Left lung (tissue), 4 donors: ENCODE measurements at regions not wholly inside any gene's neighbourhood (a gene's known extent, or its start where the extent isn't known, plus 50 kb on each side); places are given as distances from the start of the nearest gene placed in this dataset.

Source experiments
- ATAC-seq: fragments of 200-7000 bp; cut with Tn5 transposase; one replicate; pipeline ENCODE4 v1.9.1; 2020; ENCODE audit warnings: moderate library complexity
- DNase-seq, 4 donors: peaks; one replicate each; pipeline ENCODE4 v3.0.0-alpha.2; 2013 to 2020
- H3K27ac ChIP-seq, 2 donors: fragments of 200-600 bp; sonication (generic) in 1 of 2; one replicate each; pipeline versions ENCODE4 v1.5.0 to v1.8.0; 2020 to 2021
- H3K27me3 ChIP-seq, 2 donors: fragments of 200-600 bp; sonication (generic) in 1 of 2; one replicate each; pipeline versions ENCODE4 v1.5.0 to v1.8.0; 2020 to 2021
- H3K36me3 ChIP-seq, 2 donors: fragments of 200-600 bp; sonication (generic) in 1 of 2; one replicate each; pipeline versions ENCODE4 v1.5.0 to v1.8.0; 2020 to 2021
- H3K4me1 ChIP-seq, 2 donors: fragments of 200-600 bp; one replicate each; pipeline ENCODE4 v1.8.0; 2021
- H3K4me3 ChIP-seq, 2 donors: fragments of 200-600 bp; sonication (generic) in 1 of 2; one replicate each; pipeline versions ENCODE4 v1.5.0 to v1.8.0; 2020 to 2021; ENCODE audit warnings: mild to moderate bottlenecking in 1 of 2
- H3K9me3 ChIP-seq, 2 donors: fragments of 200-600 bp; sonication (generic) in 1 of 2; one replicate each; pipeline versions ENCODE4 v1.5.0 to v1.8.0; 2020 to 2021
- CTCF ChIP-seq, 2 donors: fragments of 200-600 bp; sonication (generic) in 1 of 2; IDR thresholded peaks; one replicate each; pipeline versions ENCODE4 v1.5.0 to v1.8.0; 2021; ENCODE audit warnings: antibody characterized with exemption in 2 of 2
- intact Hi-C, 2 donors: fragments of 100-400 bp; cut with DNase I; formaldehyde crosslinking; loops; one replicate each; pipeline versions ENCODE4 v1.11.2 to v1.14.2; 2022
- donor health status: DM: no; HTN: yes; CAD: no.
- donor health status: DM: no; HTN: no; CAD: no.

GRCh38 chr2:109702250-109702985 lies 88.3 kb downstream of the SOWAHC start:
- Histone ChIP-seq H3K4me1 (peaks cover 0 to 4% of the 10 kb centered on the region in 2 donors), H3K27ac (peak overlapping the region in 1 of 2 donors; percentile 53), H3K36me3 (no peaks in the 10 kb centered on the region), H3K27me3 (no peaks in the 10 kb centered on the region), H3K4me3 (no peak overlapping the region), H3K9me3 (no peaks in the 10 kb centered on the region)
- intact Hi-C loops = no loop called here
- DNase-seq = peak in 1 of 4 donors; percentile 24
- no peak for ATAC-seq
- TF ChIP-seq CTCF (IDR thresholded peaks at IDR 0.05) = no peak

GRCh38 chr2:109703077-109703476 lies 88.9 kb downstream of the SOWAHC start:
- no peak for ATAC-seq
- intact Hi-C loops = no loop called here

GRCh38 chr2:109703798-109704197 lies 89.6 kb downstream of the SOWAHC start:
- intact Hi-C loops = no loop called here
- no peaks in the 10 kb centered on the region for H3K27me3 ChIP-seq
- no peak for ATAC-seq
- H3K27ac ChIP-seq = no peak overlapping the region
- H3K4me3 ChIP-seq = no peak overlapping the region
- H3K36me3 ChIP-seq = no peaks in the 10 kb centered on the region
- H3K4me1 ChIP-seq = peaks cover 0 to 4% of the 10 kb centered on the region in 2 donors
- H3K9me3 ChIP-seq = no peaks in the 10 kb centered on the region
- no peak for TF ChIP-seq CTCF (IDR thresholded peaks at IDR 0.05)
- peak in 1 of 4 donors; percentile 2 for DNase-seq

More at GRCh38 chr2:109703077-109703476, 88.9 kb downstream of the SOWAHC start:
- DNase-seq = no peak
- no peaks in the 10 kb centered on the region for H3K27me3 ChIP-seq
- no peaks in the 10 kb centered on the region for H3K36me3 ChIP-seq
- no peaks in the 10 kb centered on the region for H3K9me3 ChIP-seq
- no peak for TF ChIP-seq CTCF (IDR thresholded peaks at IDR 0.05)
- H3K4me1 ChIP-seq = peaks cover 0 to 4% of the 10 kb centered on the region in 2 donors
- H3K4me3 ChIP-seq = no peak overlapping the region
- peak overlapping the region in 1 of 2 donors; percentile 18 for H3K27ac ChIP-seq

GRCh38 chr2:109707281-109708147 lies 86.6 kb upstream of the RGPD5 start:
- H3K9me3 ChIP-seq = no peaks in the 10 kb centered on the region
- no peaks in the 10 kb centered on the region for H3K36me3 ChIP-seq
- no peak overlapping the region for H3K27ac ChIP-seq
- H3K27me3 ChIP-seq = no peaks in the 10 kb centered on the region
- peaks cover 0 to 4% of the 10 kb centered on the region in 2 donors for H3K4me1 ChIP-seq
- no peak for TF ChIP-seq CTCF (IDR thresholded peaks at IDR 0.05)
- DNase-seq (peak in 1 of 4 donors; percentile 25), ATAC-seq (peak; percentile 69)
- H3K4me3 ChIP-seq = no peak overlapping the region
- intact Hi-C loops = no loop called here
